Peyer's patch (tissue), 4 donors: ENCODE measurements at regions not wholly inside any gene's neighbourhood (a gene's known extent, or its start where the extent isn't known, plus 50 kb on each side); places are given as distances from the start of the nearest gene placed in this dataset.

Experiments
- POLR2A ChIP-seq, 2 donors: fragments of 450-650 bp; IDR thresholded peaks; one replicate each; pipeline ENCODE4 v1.5.1; 2017; ENCODE audit warnings: antibody characterized with exemption in 2 of 2, mild to moderate bottlenecking in 2 of 2, moderate library complexity in 2 of 2
- TF ChIP-seq, protein P1 (sequence below), 6 experiments: fragments of 450-650 bp in 4 of 6; fragments of 200-600 bp in 2 of 6; sonication (generic) in 1 of 6; IDR thresholded peaks; one replicate each; pipeline ENCODE4 v1.5.1; 2017 to 2019; ENCODE audit warnings: antibody characterized with exemption in 6 of 6, mild to moderate bottlenecking in 3 of 6, moderate library complexity in 1 of 6

DNA sequence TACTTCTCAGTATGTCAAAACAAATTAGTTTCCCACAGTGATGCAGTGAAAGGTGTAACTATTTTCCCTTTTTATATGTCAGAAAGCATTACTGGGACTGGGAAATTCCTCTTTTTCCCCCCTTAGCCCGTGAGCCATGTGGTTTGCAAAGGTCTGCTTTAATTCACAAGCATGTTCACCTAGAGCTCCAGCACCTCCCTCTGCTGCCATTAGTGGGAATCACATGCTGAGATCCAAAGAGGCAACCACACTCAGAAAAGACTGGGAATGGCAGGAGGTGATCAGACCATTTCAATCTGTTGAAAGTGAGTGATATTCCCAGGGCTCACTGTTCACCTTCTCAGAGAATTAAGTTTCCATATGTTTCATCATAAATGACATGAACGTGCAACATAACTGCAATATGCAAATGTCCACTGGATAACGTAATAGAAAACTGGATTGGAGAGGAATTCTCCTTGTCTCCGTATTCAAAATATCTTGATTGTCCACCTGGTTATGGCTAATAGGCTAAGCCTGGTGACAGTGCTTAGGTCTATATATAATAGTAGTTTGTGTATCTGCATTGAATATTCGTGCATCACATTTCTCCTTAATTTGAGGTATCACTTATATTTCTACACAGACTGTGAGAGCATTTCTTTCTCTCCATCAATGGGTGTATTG is 703.5 kb upstream of the WWC1 start:
- TF ChIP-seq, protein P1, sequence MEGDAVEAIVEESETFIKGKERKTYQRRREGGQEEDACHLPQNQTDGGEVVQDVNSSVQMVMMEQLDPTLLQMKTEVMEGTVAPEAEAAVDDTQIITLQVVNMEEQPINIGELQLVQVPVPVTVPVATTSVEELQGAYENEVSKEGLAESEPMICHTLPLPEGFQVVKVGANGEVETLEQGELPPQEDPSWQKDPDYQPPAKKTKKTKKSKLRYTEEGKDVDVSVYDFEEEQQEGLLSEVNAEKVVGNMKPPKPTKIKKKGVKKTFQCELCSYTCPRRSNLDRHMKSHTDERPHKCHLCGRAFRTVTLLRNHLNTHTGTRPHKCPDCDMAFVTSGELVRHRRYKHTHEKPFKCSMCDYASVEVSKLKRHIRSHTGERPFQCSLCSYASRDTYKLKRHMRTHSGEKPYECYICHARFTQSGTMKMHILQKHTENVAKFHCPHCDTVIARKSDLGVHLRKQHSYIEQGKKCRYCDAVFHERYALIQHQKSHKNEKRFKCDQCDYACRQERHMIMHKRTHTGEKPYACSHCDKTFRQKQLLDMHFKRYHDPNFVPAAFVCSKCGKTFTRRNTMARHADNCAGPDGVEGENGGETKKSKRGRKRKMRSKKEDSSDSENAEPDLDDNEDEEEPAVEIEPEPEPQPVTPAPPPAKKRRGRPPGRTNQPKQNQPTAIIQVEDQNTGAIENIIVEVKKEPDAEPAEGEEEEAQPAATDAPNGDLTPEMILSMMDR (IDR thresholded peaks at IDR 0.05) = peak in 1 of 6 experiments; percentile 14
- no peak for TF ChIP-seq POLR2A (IDR thresholded peaks at IDR 0.05)
